Right forelimb (tissue), 1 donor: ENCODE measurements at regions not wholly inside any gene's neighbourhood (a gene's known extent, or its start where the extent isn't known, plus 50 kb on each side); places are given as distances from the start of the nearest gene placed in this dataset.

Experiments
- DNase-seq: peaks from one replicate; pipeline ENCODE4 v3.0.0-alpha.2; 2018

DNA sequence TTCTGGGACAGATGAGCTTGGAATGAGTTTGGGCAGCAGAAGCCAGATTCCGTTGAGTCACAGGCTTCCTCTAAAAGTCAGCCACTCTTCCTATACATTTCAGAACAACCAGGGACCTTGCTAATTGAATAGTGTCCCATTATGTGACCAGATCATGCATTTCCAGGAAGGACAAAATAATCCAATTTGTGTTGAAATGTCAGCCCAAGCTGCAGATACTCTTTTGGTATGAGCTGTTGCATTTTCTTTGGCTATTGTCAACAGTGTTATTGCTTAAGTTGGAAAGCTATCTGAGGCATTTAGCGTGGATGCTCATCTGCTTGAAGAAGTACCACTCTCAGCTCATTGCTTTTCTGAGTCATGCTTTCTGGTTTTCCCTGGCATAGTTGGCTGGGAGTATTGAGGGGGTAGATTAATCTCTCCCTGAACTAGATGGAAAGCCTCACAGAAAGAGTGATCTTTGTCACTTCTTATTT, 223.7 kb upstream of the HABP2 start:
- no peak for DNase-seq

GRCh38 chr10:113331961-113332360, 220.9 kb upstream of the HABP2 start:
- no peak for DNase-seq

GRCh38 chr10:113333313-113333712, 219.5 kb upstream of the HABP2 start:
- no peak for DNase-seq

DNA sequence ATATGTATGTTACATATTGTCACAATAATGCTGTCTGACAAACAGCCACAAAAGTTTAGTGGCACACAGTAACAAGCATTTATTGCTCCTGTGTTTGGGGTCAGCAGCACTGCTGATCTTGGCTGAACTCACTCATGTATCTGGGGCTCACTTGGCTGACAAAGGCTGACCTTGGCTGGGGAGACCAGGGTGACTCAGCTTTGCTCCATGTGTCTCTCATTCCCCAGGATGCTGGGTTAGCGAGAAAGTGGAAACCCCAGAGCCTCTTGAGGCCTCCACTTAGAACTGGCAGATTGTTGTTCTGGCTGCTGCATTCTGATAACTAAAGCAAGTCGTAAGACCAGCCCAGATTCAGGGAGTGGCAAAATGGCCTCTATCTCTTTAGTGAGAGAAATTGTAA, 217.3 kb upstream of the HABP2 start:
- DNase-seq, result no peak

GRCh38 chr10:113336549-113337130, 216.2 kb upstream of the HABP2 start:
- no peak for DNase-seq

- no peak for DNase-seq
These were observed 215.7 kb upstream of the HABP2 start for GRCh38 chr10:113337142-113337541.

DNA sequence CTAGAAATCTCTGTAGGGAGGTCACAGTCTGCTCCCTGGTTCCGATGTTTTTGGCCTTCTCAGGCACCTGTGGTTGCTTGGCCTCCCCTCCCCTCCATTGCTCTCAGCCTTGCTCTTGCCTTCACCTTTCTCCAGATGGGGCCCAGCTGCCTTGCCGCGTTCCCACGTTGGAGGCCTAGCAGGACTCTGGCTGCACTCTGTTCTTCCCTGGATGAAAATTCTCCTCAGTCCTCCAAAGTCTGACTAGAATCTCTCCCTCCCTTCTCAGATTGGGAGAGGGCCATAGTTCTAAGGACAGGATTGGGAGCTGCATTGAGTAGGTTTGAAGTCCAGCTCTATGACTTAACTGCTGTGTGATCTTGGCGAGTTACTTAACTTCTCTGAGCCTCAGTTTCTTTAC, 213.7 kb upstream of the HABP2 start:
- no peak for DNase-seq

DNA sequence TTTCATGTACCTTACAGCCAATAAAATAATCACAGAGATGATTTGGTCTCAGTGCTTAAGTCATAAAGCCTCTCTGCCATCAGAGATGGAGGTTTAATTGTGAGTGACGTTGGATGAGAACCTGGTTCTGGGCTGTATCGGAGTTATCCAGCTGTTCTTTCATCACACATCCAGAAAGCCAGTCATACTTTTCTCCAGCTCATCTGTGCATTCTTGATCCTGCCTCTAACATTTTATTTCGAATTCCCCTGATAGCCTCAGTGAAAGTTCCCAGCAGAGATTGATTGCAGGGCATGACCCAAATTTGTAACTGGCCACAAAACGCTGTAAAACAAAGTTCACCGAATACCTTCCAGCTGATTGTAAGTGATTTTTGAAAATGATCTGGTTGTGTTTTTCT, 212.6 kb upstream of the HABP2 start:
- no peak for DNase-seq

- DNase-seq, result no peak
These were observed 211.7 kb upstream of the HABP2 start for GRCh38 chr10:113341138-113341537.

- no peak for DNase-seq
These were observed 206.8 kb upstream of the HABP2 start for GRCh38 chr10:113345826-113346624.

GRCh38 chr10:113347508-113347907, 205.3 kb upstream of the HABP2 start:
- peak; percentile 57 for DNase-seq

DNA sequence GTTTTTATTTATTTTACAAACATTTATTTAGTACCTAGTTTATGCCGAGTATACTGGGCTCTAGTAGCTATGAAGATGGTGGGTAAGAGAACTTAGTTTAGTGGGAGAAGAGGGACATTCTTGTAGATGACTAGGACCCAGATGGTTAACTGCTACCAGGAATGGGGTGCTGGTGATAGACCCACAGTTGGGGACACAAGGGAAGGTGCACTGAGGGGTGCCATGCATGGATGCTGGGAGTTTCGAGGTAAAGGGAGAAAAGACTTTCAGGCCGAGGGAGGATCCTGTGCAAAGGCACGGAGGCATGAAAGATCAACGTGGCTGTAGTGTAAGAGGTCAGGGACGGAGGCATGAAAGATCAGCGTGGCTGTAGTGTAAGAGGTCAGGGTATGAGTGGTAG, 204.2 kb upstream of the HABP2 start:
- no peak for DNase-seq

DNA sequence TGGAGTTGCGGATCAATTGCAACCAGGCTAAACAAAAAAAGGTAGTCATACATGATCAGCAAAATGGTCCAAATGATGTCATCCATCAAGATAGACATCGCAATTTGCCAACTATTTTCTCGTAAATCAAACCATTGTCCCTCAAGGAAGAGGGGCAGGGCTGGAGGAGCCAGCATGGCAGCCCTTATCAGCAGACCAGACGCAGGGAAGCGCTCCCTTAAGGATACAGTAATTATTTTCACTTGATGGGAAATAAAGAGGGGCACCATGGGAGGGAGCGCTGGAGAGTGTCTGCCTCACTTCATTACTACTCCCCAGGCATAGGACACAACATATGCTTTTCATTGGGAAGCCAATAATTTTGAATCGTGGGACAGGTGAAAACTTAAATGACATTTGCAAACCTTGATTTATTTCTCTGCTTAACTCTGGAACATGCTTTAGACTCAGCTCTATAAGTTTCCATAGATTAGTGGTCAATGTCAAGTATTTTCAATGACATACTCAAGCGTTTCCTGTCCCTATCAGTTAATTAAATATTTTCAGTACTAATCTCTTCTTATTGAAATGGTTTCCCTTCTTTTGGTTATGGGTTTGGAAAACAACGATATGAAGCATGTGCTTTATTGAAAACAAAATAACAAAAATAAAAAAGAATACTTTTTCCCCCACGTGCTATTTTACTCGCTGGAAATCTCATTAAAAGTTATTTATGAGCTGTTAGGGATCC, 202.4 kb upstream of the HABP2 start:
- DNase-seq, result no peak

- DNase-seq, result peak; percentile 9
These were observed 198.1 kb upstream of the HABP2 start for GRCh38 chr10:113354711-113355110.

GRCh38 chr10:113356794-113357680, 195.8 kb upstream of the HABP2 start:
- DNase-seq, result no peak

GRCh38 chr10:113357681-113358300, 195.1 kb upstream of the HABP2 start:
- DNase-seq, result no peak

GRCh38 chr10:113359655-113360054, 193.2 kb upstream of the HABP2 start:
- DNase-seq, result no peak

GRCh38 chr10:113360870-113361269, 192.0 kb upstream of the HABP2 start:
- no peak for DNase-seq

GRCh38 chr10:113362645-113363091, 190.2 kb upstream of the HABP2 start:
- no peak for DNase-seq

- DNase-seq, result no peak
These were observed 188.6 kb upstream of the HABP2 start for GRCh38 chr10:113364227-113364626.

DNA sequence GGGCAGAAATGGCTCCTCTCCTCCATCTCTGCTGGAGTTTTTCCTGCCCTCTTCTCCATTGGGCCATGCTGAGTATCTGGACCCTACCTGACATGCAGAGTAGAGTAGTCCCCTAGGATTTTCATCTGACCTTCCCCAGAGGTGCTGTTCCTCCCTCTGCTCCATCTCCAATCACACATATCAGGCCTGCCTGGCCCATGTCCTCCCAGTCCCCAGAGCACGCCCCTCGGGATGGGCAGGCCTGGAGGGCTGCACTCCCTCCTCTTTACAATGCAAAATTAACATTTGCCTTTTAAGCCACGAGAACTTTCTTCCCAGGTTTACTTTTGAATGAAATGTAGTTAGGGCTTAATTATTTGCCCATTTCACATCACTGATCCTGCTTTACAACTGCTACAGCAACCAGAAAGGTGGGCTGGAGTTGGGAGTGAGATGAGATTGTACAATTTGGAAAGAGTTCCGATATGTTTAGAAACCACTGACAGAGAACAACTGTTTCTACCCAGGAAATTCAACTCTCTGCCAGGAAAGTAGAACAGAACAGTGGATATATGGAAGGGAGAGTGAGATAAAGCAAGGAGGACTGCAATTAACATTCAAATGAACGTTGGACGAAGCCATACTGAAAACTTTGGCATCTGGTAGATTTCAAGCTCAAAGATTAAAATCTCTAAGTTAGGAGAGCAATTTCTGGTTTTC, 184.0 kb upstream of the HABP2 start:
- no peak for DNase-seq

DNA sequence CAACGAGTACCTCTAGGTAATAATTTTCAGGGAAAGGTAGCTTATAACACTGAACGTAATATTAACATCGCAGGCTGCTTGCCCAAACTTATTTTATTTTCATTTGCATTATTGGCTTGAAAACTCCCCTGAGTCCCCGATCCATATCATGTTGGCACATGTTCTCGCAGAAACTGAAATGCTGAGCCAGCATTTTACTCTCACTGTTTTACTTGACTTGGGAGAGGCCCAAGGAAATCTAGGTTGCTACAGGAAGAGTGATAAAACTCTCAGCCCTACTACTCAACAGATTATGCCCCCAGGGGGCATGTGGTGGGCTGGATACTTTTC, 183.5 kb upstream of the HABP2 start:
- no peak for DNase-seq
